ENCODE measurements at regions not wholly inside any gene's neighbourhood (a gene's known extent, or its start where the extent isn't known, plus 50 kb on each side); places are given as distances from the start of the nearest gene placed in this dataset.

- TF ChIP-seq, protein P1, sequence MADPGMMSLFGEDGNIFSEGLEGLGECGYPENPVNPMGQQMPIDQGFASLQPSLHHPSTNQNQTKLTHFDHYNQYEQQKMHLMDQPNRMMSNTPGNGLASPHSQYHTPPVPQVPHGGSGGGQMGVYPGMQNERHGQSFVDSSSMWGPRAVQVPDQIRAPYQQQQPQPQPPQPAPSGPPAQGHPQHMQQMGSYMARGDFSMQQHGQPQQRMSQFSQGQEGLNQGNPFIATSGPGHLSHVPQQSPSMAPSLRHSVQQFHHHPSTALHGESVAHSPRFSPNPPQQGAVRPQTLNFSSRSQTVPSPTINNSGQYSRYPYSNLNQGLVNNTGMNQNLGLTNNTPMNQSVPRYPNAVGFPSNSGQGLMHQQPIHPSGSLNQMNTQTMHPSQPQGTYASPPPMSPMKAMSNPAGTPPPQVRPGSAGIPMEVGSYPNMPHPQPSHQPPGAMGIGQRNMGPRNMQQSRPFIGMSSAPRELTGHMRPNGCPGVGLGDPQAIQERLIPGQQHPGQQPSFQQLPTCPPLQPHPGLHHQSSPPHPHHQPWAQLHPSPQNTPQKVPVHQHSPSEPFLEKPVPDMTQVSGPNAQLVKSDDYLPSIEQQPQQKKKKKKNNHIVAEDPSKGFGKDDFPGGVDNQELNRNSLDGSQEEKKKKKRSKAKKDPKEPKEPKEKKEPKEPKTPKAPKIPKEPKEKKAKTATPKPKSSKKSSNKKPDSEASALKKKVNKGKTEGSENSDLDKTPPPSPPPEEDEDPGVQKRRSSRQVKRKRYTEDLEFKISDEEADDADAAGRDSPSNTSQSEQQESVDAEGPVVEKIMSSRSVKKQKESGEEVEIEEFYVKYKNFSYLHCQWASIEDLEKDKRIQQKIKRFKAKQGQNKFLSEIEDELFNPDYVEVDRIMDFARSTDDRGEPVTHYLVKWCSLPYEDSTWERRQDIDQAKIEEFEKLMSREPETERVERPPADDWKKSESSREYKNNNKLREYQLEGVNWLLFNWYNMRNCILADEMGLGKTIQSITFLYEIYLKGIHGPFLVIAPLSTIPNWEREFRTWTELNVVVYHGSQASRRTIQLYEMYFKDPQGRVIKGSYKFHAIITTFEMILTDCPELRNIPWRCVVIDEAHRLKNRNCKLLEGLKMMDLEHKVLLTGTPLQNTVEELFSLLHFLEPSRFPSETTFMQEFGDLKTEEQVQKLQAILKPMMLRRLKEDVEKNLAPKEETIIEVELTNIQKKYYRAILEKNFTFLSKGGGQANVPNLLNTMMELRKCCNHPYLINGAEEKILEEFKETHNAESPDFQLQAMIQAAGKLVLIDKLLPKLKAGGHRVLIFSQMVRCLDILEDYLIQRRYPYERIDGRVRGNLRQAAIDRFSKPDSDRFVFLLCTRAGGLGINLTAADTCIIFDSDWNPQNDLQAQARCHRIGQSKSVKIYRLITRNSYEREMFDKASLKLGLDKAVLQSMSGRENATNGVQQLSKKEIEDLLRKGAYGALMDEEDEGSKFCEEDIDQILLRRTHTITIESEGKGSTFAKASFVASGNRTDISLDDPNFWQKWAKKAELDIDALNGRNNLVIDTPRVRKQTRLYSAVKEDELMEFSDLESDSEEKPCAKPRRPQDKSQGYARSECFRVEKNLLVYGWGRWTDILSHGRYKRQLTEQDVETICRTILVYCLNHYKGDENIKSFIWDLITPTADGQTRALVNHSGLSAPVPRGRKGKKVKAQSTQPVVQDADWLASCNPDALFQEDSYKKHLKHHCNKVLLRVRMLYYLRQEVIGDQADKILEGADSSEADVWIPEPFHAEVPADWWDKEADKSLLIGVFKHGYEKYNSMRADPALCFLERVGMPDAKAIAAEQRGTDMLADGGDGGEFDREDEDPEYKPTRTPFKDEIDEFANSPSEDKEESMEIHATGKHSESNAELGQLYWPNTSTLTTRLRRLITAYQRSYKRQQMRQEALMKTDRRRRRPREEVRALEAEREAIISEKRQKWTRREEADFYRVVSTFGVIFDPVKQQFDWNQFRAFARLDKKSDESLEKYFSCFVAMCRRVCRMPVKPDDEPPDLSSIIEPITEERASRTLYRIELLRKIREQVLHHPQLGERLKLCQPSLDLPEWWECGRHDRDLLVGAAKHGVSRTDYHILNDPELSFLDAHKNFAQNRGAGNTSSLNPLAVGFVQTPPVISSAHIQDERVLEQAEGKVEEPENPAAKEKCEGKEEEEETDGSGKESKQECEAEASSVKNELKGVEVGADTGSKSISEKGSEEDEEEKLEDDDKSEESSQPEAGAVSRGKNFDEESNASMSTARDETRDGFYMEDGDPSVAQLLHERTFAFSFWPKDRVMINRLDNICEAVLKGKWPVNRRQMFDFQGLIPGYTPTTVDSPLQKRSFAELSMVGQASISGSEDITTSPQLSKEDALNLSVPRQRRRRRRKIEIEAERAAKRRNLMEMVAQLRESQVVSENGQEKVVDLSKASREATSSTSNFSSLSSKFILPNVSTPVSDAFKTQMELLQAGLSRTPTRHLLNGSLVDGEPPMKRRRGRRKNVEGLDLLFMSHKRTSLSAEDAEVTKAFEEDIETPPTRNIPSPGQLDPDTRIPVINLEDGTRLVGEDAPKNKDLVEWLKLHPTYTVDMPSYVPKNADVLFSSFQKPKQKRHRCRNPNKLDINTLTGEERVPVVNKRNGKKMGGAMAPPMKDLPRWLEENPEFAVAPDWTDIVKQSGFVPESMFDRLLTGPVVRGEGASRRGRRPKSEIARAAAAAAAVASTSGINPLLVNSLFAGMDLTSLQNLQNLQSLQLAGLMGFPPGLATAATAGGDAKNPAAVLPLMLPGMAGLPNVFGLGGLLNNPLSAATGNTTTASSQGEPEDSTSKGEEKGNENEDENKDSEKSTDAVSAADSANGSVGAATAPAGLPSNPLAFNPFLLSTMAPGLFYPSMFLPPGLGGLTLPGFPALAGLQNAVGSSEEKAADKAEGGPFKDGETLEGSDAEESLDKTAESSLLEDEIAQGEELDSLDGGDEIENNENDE (IDR thresholded peaks at IDR 0.05; ENCODE audit: insufficient replicate concordance, low read length): no peak
- TF ChIP-seq ZNF274 (IDR thresholded peaks at IDR 0.05; ENCODE audit: borderline replicate concordance, extremely low read depth, low read length) (no peak), PHF8 (conservative IDR thresholded peaks at IDR 0.05; ENCODE audit: low read depth, low read length) (no peak), TCF12 (IDR thresholded peaks at IDR 0.05; ENCODE audit: low read depth, low read length) (no peak), NRF1 (IDR thresholded peaks at IDR 0.05; ENCODE audit: low read depth, low read length) (no peak), SP4 (IDR thresholded peaks at IDR 0.05; ENCODE audit: low read length) (no peak), CBX8 (IDR thresholded peaks at IDR 0.05; ENCODE audit: borderline replicate concordance, low read depth, low read length) (no peak), JUND (IDR thresholded peaks at IDR 0.05; ENCODE audit: low read length) (no peak), FOSL1 (IDR thresholded peaks at IDR 0.05; ENCODE audit: insufficient read depth, low read depth, low read length) (no peak), RNF2 (IDR thresholded peaks at IDR 0.05; ENCODE audit: borderline replicate concordance, low read depth, low read length, missing control alignments, poor library complexity, severe bottlenecking) (no peak)
Measured at GRCh38 chr2:2879781-2880180, 497.8 kb downstream of the EIPR1 start (continued).

Data from H1 (cell line).